ENCODE measurements at regions not wholly inside any gene's neighbourhood (a gene's known extent, or its start where the extent isn't known, plus 50 kb on each side); places are given as distances from the start of the nearest gene placed in this dataset.

DNA sequence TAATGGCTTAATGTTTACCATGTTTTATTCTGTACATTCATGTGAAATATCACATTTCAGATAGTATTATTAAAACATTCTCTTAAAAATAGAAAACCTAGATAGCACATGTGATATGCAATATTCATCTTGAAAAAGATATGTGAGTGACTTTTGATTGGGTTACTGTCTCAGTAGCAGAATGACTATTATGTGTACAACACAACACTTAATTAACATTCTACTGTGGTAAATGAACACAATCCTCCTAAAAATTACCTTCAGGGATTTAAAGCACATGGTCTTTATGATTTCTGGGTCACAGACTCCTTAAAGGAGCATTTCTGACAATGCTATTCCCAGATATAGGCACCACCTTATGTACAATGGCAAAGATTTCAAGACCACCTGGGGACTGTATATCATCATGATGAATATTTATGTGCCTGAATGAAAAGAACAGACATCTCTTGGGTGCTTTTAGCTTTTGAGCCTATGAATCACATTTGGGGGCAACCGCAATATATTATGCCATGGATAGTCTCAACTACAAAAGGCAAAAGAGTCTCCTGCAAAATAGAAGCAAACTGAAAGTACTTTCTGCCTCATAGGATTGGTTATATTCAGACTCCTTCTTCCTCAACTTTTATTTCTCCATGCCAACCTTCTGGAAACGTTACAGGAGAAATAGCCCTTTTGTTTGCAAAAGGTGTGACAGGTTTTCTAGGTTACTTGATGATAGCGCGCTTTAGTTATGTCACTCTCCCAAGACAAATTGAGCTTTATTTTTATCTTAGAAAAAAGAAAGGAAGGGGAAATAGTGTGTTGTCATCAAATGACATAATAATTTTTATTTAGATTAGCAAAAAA lies 259.0 kb downstream of the CALCRL start:
- TF ChIP-seq, protein P1, sequence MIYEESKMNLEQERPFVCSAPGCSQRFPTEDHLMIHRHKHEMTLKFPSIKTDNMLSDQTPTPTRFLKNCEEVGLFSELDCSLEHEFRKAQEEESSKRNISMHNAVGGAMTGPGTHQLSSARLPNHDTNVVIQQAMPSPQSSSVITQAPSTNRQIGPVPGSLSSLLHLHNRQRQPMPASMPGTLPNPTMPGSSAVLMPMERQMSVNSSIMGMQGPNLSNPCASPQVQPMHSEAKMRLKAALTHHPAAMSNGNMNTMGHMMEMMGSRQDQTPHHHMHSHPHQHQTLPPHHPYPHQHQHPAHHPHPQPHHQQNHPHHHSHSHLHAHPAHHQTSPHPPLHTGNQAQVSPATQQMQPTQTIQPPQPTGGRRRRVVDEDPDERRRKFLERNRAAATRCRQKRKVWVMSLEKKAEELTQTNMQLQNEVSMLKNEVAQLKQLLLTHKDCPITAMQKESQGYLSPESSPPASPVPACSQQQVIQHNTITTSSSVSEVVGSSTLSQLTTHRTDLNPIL (CRISPR knock-in tag; IDR thresholded peaks at IDR 0.05; ENCODE audit: low read depth): no peak
- TF ChIP-seq ZNF565 (CRISPR knock-in tag; conservative IDR thresholded peaks at IDR 0.05; ENCODE audit: low read depth) (no peak), ZC3H10 (CRISPR knock-in tag; IDR thresholded peaks at IDR 0.05) (no peak), PPARA (CRISPR knock-in tag; IDR thresholded peaks at IDR 0.05; ENCODE audit: borderline replicate concordance) (no peak), ZNF70 (CRISPR knock-in tag; IDR thresholded peaks at IDR 0.05) (no peak), PATZ1 (CRISPR knock-in tag; IDR thresholded peaks at IDR 0.05; ENCODE audit: borderline replicate concordance) (no peak), ISL1 (CRISPR knock-in tag; IDR thresholded peaks at IDR 0.05) (no peak), ARNTL (CRISPR knock-in tag; IDR thresholded peaks at IDR 0.05; ENCODE audit: borderline replicate concordance, low read depth) (no peak), POU6F1 (CRISPR knock-in tag; IDR thresholded peaks at IDR 0.05; ENCODE audit: borderline replicate concordance, low read depth) (no peak)

Measured in SK-N-SH treated with all-trans-retinoic acid at 6 μM for 48 hours (cell line).